ENCODE measurements at regions not wholly inside any gene's neighbourhood (a gene's known extent, or its start where the extent isn't known, plus 50 kb on each side); places are given as distances from the start of the nearest gene placed in this dataset.

DNA sequence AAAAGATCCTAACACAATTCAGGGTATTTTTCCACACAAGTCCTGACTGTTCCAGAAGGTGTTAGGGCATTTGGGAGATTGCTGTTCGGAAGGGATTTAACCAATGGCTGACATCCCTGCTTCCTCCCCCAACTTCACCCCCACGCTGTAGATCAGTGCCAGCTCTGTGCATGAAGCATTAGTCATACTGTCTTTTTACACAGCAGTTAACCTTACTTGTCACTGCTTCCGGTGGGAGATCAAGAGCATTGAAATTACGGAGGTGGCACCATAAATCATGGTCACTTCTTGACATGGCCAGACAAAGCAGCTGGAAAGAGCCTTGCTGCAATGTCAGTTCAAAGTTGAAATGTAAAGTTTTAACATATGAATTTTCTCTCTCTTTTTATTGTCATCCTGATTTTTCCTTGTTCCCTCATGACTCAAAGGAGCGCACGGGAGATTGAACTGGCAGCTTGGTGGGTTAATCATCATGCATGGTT is 70.2 kb downstream of the HRH4 start:
- ATAC-seq (ENCODE audit: insufficient number of reproducible peaks, low FRiP score, low read depth) (no peak), DNase-seq (ENCODE audit: low spot score) (no peak)
- Histone ChIP-seq H3K4me1 (ENCODE audit: control insufficient read depth in 1 of 2, low read depth in 2 of 2) (no peaks in the 10 kb centered on the region), H3K9me3 (no peaks in the 10 kb centered on the region), H3K36me3 (no peaks in the 10 kb centered on the region), H3K27me3 (replicated peaks; ENCODE audit: insufficient read depth) (no peaks in the 10 kb centered on the region), H3K4me3 (no peak overlapping the region), H3K27ac (no peak overlapping the region)
- TF ChIP-seq, protein P1, sequence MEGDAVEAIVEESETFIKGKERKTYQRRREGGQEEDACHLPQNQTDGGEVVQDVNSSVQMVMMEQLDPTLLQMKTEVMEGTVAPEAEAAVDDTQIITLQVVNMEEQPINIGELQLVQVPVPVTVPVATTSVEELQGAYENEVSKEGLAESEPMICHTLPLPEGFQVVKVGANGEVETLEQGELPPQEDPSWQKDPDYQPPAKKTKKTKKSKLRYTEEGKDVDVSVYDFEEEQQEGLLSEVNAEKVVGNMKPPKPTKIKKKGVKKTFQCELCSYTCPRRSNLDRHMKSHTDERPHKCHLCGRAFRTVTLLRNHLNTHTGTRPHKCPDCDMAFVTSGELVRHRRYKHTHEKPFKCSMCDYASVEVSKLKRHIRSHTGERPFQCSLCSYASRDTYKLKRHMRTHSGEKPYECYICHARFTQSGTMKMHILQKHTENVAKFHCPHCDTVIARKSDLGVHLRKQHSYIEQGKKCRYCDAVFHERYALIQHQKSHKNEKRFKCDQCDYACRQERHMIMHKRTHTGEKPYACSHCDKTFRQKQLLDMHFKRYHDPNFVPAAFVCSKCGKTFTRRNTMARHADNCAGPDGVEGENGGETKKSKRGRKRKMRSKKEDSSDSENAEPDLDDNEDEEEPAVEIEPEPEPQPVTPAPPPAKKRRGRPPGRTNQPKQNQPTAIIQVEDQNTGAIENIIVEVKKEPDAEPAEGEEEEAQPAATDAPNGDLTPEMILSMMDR (IDR thresholded peaks at IDR 0.05): no peak

GRCh38 chr18:24534271-24534670 is 73.8 kb downstream of the HRH4 start:
- H3K27ac ChIP-seq: no peak overlapping the region
- ATAC-seq (ENCODE audit: insufficient number of reproducible peaks, low FRiP score, low read depth): no peak
- no peaks in the 10 kb centered on the region for H3K4me1 ChIP-seq (ENCODE audit: control insufficient read depth in 1 of 2, low read depth in 2 of 2)
- no peaks in the 10 kb centered on the region for H3K27me3 ChIP-seq (replicated peaks; ENCODE audit: insufficient read depth)
- no peaks in the 10 kb centered on the region for H3K9me3 ChIP-seq
- TF ChIP-seq, protein P1 (IDR thresholded peaks at IDR 0.05): no peak
- no peaks in the 10 kb centered on the region for H3K36me3 ChIP-seq
- H3K4me3 ChIP-seq: no peak overlapping the region
- DNase-seq (ENCODE audit: low spot score): no peak

- ATAC-seq (ENCODE audit: insufficient number of reproducible peaks, low FRiP score, low read depth) (no peak), DNase-seq (ENCODE audit: low spot score) (no peak)
- Histone ChIP-seq H3K27me3 (replicated peaks; ENCODE audit: insufficient read depth) (no peaks in the 10 kb centered on the region), H3K4me1 (ENCODE audit: control insufficient read depth in 1 of 2, low read depth in 2 of 2) (no peaks in the 10 kb centered on the region), H3K36me3 (no peaks in the 10 kb centered on the region), H3K27ac (no peak overlapping the region), H3K9me3 (no peaks in the 10 kb centered on the region), H3K4me3 (no peak overlapping the region)
- TF ChIP-seq, protein P1 (IDR thresholded peaks at IDR 0.05): no peak
Observed at GRCh38 chr18:24534737-24535136, 74.3 kb downstream of the HRH4 start.

GRCh38 chr18:24535527-24536295 is 75.3 kb downstream of the HRH4 start:
- H3K4me3 ChIP-seq: no peak overlapping the region
- no peak for DNase-seq (ENCODE audit: low spot score)
- no peaks in the 10 kb centered on the region for H3K9me3 ChIP-seq
- ATAC-seq (ENCODE audit: insufficient number of reproducible peaks, low FRiP score, low read depth): no peak
- no peaks in the 10 kb centered on the region for H3K27me3 ChIP-seq (replicated peaks; ENCODE audit: insufficient read depth)
- H3K36me3 ChIP-seq: no peaks in the 10 kb centered on the region
- no peaks in the 10 kb centered on the region for H3K4me1 ChIP-seq (ENCODE audit: control insufficient read depth in 1 of 2, low read depth in 2 of 2)
- TF ChIP-seq, protein P1 (IDR thresholded peaks at IDR 0.05): no peak
- no peak overlapping the region for H3K27ac ChIP-seq

DNA sequence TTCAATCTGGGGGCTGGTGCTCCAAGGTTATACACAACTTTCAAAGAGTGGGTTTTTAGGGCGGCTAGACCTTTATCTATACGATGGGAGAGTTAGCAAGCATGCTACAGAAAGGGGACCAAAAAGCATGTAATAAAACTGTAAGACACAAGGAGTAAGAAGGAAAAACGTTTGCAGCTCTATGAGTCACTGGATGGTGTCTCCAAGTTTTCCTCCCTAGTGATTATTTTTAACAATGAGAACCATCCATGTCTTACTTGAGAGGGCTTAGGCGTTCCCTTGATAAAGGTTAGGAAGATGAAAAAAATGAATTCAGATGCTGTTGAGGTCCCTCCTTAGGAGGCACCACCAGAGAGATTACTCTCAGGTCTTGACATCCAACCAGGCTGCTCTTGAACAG is 75.9 kb downstream of the HRH4 start:
- Histone ChIP-seq H3K36me3 (no peaks in the 10 kb centered on the region), H3K4me1 (ENCODE audit: control insufficient read depth in 1 of 2, low read depth in 2 of 2) (no peaks in the 10 kb centered on the region), H3K9me3 (no peaks in the 10 kb centered on the region), H3K27me3 (replicated peaks; ENCODE audit: insufficient read depth) (no peaks in the 10 kb centered on the region), H3K27ac (no peak overlapping the region), H3K4me3 (no peak overlapping the region)
- ATAC-seq (ENCODE audit: insufficient number of reproducible peaks, low FRiP score, low read depth): no peak
- DNase-seq (ENCODE audit: low spot score): no peak
- TF ChIP-seq, protein P1 (IDR thresholded peaks at IDR 0.05): no peak

Measured in thoracic aorta (tissue), 2 donors.